OCI-LY3 (cell line): ENCODE measurements at regions not wholly inside any gene's neighbourhood (a gene's known extent, or its start where the extent isn't known, plus 50 kb on each side); places are given as distances from the start of the nearest gene placed in this dataset.

Experiments
- H2AFZ ChIP-seq: fragments of 200-600, 300-600 bp; shearing (Covaris generic); 2 replicates; pipeline ENCODE4 v1.6.0; 2014; ENCODE audit warnings: antibody characterized with exemption, low read depth, low read length
- H3K27ac ChIP-seq: fragments of 200-600, 300-600 bp; sonication (generic); 2 replicates; pipeline ENCODE4 v1.5.1; 2014; ENCODE audit warnings: mild to moderate bottlenecking, low read length, moderate library complexity, mixed read lengths
- H3K27me3 ChIP-seq: fragments of 200-600, 300-600 bp; sonication (generic); 2 replicates; pipeline ENCODE4 v1.6.1; 2014; ENCODE audit warnings: low read depth, low read length, mixed read lengths
- H3K36me3 ChIP-seq: fragments of 200-600, 300-600 bp; sonication (generic); replicated peaks from 2 replicates; pipeline ENCODE3; 2014; ENCODE audit warnings: low read depth, low read length, mixed read lengths
- H3K4me1 ChIP-seq: fragments of 300-600, 200-600 bp; sonication (generic); 2 replicates; pipeline ENCODE4 v1.6.1; 2014; ENCODE audit warnings: low read length, mixed read lengths
- H3K4me2 ChIP-seq: fragments of 200-600, 300-600 bp; sonication (generic); 2 replicates; pipeline ENCODE4 v1.6.1; 2014; ENCODE audit warnings: low read length, mixed read lengths
- H3K4me3 ChIP-seq: fragments of 300-600, 200-600 bp; sonication (generic); 2 replicates; pipeline ENCODE4 v1.5.1; 2014; ENCODE audit warnings: antibody characterized with exemption, mild to moderate bottlenecking, low read length, moderate library complexity
- H3K79me2 ChIP-seq: fragments of 300-600, 200-600 bp; shearing (Covaris generic); 2 replicates; pipeline ENCODE4 v1.6.1; 2014; ENCODE audit warnings: mild to moderate bottlenecking, low read length, mixed read lengths
- H3K9ac ChIP-seq: fragments of 300-600, 200-600 bp; shearing (Covaris generic); 2 replicates; pipeline ENCODE4 v1.6.0; 2014; ENCODE audit warnings: mild to moderate bottlenecking, low read length, moderate library complexity
- H3K9me3 ChIP-seq: fragments of 200-600, 300-600 bp; shearing (Covaris generic); 2 replicates; pipeline ENCODE4 v1.6.1; 2014; ENCODE audit warnings: low read length, mixed read lengths; ENCODE audit not compliant: insufficient read depth
- H4K20me1 ChIP-seq: fragments of 200-600, 300-600 bp; sonication (generic); 2 replicates; pipeline ENCODE4 v1.6.1; 2016; ENCODE audit warnings: low read length, mixed read lengths; ENCODE audit not compliant: insufficient read depth
- EZH2phosphoT487 ChIP-seq: fragments of 200-600 bp; shearing (Covaris generic); IDR thresholded peaks from 2 replicates; pipeline ENCODE4 v1.6.1; 2018; ENCODE audit warnings: antibody characterized with exemption, mixed run types, low read depth
- TF ChIP-seq, protein P1 (sequence below): fragments of 200-600, 300-600 bp; sonication (generic); IDR thresholded peaks from 2 replicates; pipeline ENCODE4 v1.5.1; 2014; ENCODE audit warnings: antibody characterized with exemption, low read length, low read depth

DNA sequence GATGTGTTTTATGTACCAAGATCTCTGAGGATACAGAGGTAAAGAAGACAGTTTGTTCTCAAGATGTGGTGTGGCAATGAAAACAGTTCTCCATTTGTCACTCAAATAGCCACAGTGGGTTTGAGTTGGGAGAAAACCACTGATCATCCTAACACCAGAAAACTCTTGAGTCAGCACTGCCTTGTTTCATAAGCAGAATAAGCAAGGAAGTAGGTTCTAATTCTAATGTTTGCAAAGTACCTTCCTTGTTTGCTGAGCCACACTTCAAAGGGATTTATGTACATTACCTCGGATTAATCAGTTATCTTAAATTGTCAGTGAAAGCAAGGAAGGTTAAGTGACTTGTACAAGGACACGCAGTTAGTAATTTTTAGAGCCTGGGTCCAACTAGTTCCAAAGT is 107.8 kb upstream of the BOC start:
- H3K27ac ChIP-seq: no peak overlapping the region
- no peak for TF ChIP-seq EZH2phosphoT487
- TF ChIP-seq, protein P1, sequence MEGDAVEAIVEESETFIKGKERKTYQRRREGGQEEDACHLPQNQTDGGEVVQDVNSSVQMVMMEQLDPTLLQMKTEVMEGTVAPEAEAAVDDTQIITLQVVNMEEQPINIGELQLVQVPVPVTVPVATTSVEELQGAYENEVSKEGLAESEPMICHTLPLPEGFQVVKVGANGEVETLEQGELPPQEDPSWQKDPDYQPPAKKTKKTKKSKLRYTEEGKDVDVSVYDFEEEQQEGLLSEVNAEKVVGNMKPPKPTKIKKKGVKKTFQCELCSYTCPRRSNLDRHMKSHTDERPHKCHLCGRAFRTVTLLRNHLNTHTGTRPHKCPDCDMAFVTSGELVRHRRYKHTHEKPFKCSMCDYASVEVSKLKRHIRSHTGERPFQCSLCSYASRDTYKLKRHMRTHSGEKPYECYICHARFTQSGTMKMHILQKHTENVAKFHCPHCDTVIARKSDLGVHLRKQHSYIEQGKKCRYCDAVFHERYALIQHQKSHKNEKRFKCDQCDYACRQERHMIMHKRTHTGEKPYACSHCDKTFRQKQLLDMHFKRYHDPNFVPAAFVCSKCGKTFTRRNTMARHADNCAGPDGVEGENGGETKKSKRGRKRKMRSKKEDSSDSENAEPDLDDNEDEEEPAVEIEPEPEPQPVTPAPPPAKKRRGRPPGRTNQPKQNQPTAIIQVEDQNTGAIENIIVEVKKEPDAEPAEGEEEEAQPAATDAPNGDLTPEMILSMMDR: no peak
- no peak overlapping the region for H2AFZ ChIP-seq
- H3K4me3 ChIP-seq: no peak overlapping the region
- H3K4me2 ChIP-seq: no peak overlapping the region
- H4K20me1 ChIP-seq: no peaks in the 10 kb centered on the region
- no peaks in the 10 kb centered on the region for H3K4me1 ChIP-seq
- no peaks in the 10 kb centered on the region for H3K27me3 ChIP-seq
- no peaks in the 10 kb centered on the region for H3K9me3 ChIP-seq
- H3K9ac ChIP-seq: no peak overlapping the region
- no peaks in the 10 kb centered on the region for H3K36me3 ChIP-seq
- H3K79me2 ChIP-seq: no peaks in the 10 kb centered on the region

DNA sequence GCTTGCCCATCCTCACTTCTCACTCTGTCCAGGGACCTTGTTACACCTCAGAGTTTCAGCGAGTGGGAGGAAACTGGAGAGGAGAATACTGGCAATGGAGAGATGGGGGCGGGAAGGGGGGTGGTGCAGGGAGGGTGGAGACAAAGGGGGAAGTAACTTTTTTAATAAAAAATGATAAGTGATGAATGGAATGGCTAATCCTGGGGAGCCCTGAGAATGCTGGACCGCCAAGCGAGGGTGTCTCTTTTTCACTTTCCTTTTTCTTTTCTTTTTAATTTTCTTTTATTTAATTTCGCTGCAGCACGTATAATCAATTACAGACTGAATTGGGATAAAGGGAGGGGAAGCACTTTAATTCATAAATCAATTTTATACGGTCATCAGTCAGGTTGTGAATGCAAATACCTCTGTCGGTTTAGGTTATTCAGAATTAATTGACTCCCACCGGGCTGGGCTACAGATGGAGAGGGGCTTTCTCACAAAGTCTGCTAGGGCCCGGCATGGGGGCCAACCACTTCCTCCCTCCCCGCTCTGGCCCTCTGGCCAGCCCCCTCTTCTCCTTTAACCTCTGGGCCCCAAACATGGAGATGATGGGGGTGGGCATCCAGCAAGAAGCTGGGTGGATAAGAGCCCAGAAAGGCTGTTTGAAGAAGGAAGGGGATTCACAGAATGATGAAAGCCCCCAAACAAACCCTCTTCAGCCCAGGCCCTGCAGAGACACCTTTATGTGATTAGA is 106.8 kb upstream of the BOC start:
- Histone ChIP-seq H3K4me3 (no peak overlapping the region), H3K9me3 (no peaks in the 10 kb centered on the region), H2AFZ (no peak overlapping the region), H3K4me2 (no peak overlapping the region), H3K4me1 (no peaks in the 10 kb centered on the region), H3K27ac (no peak overlapping the region), H3K9ac (no peak overlapping the region), H3K27me3 (no peaks in the 10 kb centered on the region), H3K36me3 (no peaks in the 10 kb centered on the region), H3K79me2 (no peaks in the 10 kb centered on the region), H4K20me1 (no peaks in the 10 kb centered on the region)
- TF ChIP-seq, protein P1: no peak
- TF ChIP-seq EZH2phosphoT487: no peak

DNA sequence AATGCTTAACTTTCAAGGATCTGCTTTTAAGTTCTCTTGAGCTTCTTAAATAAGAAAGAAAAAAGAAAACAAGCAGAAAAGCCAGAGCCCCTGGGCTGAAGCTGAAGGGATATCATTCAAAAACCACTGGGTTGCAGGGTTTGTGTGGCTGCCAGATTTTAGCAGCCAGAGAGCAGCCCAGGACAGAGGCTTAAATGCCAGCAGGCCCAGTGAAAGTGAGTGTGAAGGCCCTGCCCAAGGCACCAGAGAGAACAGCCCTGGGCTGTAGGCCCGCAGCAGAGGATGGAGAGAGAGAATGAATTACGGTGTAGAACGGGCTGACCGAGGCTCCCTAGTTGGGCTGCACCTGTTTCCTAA is 106.3 kb upstream of the BOC start:
- Histone ChIP-seq H4K20me1 (no peaks in the 10 kb centered on the region), H3K4me2 (no peak overlapping the region), H3K27ac (no peak overlapping the region), H3K9ac (no peak overlapping the region), H3K9me3 (no peaks in the 10 kb centered on the region), H3K4me3 (no peak overlapping the region), H2AFZ (no peak overlapping the region), H3K27me3 (no peaks in the 10 kb centered on the region), H3K4me1 (no peaks in the 10 kb centered on the region), H3K79me2 (no peaks in the 10 kb centered on the region), H3K36me3 (no peaks in the 10 kb centered on the region)
- no peak for TF ChIP-seq EZH2phosphoT487
- TF ChIP-seq, protein P1: no peak

DNA sequence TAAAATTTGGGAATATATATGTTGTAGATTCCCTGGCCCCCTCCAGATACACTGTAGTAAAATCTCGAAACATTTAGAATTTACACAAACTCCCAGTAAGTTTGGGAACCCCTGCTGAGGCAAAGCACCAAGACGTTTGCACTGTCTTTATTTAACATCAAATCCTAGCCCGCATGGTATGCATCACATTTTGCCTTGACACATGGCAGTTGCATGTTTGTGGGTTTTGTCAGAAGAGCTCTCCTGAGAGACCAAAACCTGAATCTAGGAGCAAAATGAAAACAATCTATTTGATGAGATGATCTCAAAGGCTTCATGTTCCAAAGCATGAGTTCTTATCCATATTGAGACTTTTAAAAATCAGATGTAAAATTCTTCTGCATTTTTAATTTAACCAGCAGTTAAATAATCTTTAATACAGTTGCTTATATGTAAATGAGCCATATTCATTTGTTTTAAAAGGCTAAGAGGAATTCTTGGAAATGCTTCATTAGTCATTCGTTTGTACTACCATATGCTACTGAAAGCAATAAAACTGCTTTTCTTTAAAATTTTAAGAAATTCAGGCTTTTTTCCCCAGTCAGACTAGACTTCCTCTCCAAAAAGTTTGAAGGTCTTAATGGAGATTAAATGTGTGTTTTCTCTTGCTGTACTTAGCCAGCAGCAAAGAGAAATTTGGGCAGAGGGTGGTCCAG is 105.2 kb upstream of the BOC start:
- no peaks in the 10 kb centered on the region for H3K9me3 ChIP-seq
- no peak overlapping the region for H2AFZ ChIP-seq
- no peaks in the 10 kb centered on the region for H4K20me1 ChIP-seq
- TF ChIP-seq, protein P1: no peak
- TF ChIP-seq EZH2phosphoT487: no peak
- no peak overlapping the region for H3K9ac ChIP-seq
- no peaks in the 10 kb centered on the region for H3K27me3 ChIP-seq
- no peaks in the 10 kb centered on the region for H3K4me1 ChIP-seq
- no peaks in the 10 kb centered on the region for H3K36me3 ChIP-seq
- H3K27ac ChIP-seq: no peak overlapping the region
- H3K79me2 ChIP-seq: no peaks in the 10 kb centered on the region
- H3K4me3 ChIP-seq: no peak overlapping the region
- H3K4me2 ChIP-seq: no peak overlapping the region
